HepG2 (cell line): ENCODE measurements at regions not wholly inside any gene's neighbourhood (a gene's known extent, or its start where the extent isn't known, plus 50 kb on each side); places are given as distances from the start of the nearest gene placed in this dataset.

Experiments
- ATAC-seq: fragments of 200-7000 bp; cut with Tn5 transposase; 3 replicates; pipeline ENCODE4 v1.9.1; 2020; ENCODE audit warnings: mild to moderate bottlenecking, moderate library complexity
- BruUV-seq: library from RNA; stranded (reverse); fragments of 400-500 nt; replicated peaks from 2 replicates; lab custom pipeline; 2021; lab: Mats Ljungman, UMichigan
- CTCF ChIA-PET: fragments of 300-600 bp; formaldehyde crosslinking; extraction: SDS; loops from one replicate; lab custom pipeline; 2021; ENCODE audit warnings: low total read pairs, inconsistent platforms, low intra/inter-chr PET ratio; lab: Yijun Ruan, JAX
- POLR2A ChIA-PET: fragments of 350-600 bp; sonication (Branson Sonifier 250); formaldehyde crosslinking; loops from one replicate; lab custom pipeline; 2020; ENCODE audit warnings: antibody characterized with exemption, inconsistent platforms; lab: Yijun Ruan, JAX
- DNase-seq: peaks from one replicate; pipeline ENCODE4 v3.0.0-alpha.2; 2015; ENCODE audit warnings: low spot score
- FAIRE-seq: peaks from 3 replicates; lab custom pipeline; 2011; peaks lifted over from hg19 to GRCh38; lab: Jason Lieb, UNC
- H2AFZ ChIP-seq: one replicate; pipeline ENCODE4 v1.6.1; 2011; ENCODE audit warnings: low read length, inconsistent platforms
- H3K27ac ChIP-seq: fragments of 300-600 bp; 3 replicates; pipeline ENCODE4 v1.8.0; 2011; ENCODE audit warnings: mixed run types, mild to moderate bottlenecking, mixed read lengths, low read length, inconsistent platforms; ENCODE audit not compliant: insufficient read depth; ENCODE audit errors: extremely low read length
- H3K27me3 ChIP-seq, 2 experiments: fragments of 200-600 bp in 1 of 2; 2 replicates in 1 of 2; 3 replicates in 1 of 2; pipeline versions ENCODE4 v1.6.0 to v1.8.0; 2011; ENCODE audit warnings: low read length in 2 of 2, mild to moderate bottlenecking in 2 of 2, moderate library complexity in 2 of 2, inconsistent platforms in 1 of 2; ENCODE audit not compliant: insufficient read depth in 2 of 2, control insufficient read depth in 1 of 2
- H3K36me3 ChIP-seq, 2 experiments: fragments of 200-600 bp in 1 of 2; replicated peaks in 1 of 2; 2 replicates in 1 of 2; 3 replicates in 1 of 2; pipeline versions ENCODE4 v1.5.1 to v1.8.0; 2011; ENCODE audit warnings: low read length in 2 of 2, inconsistent platforms in 1 of 2; ENCODE audit not compliant: insufficient read depth in 2 of 2, control insufficient read depth in 1 of 2
- H3K4me1 ChIP-seq: 2 replicates; pipeline ENCODE4 v1.5.1; 2012; ENCODE audit warnings: low read length, inconsistent platforms; ENCODE audit not compliant: insufficient read depth
- H3K4me2 ChIP-seq: 2 replicates; pipeline ENCODE4 v1.6.0; 2011; ENCODE audit warnings: low read depth, low read length, inconsistent platforms
- H3K4me3 ChIP-seq, 3 experiments: fragments of 200-600 bp in 1 of 3; sonication (generic), shearing (Covaris generic) in 1 of 3; replicated peaks in 1 of 3; 2 replicates each; pipeline ENCODE4 v1.5.1; 2011 to 2016; ENCODE audit warnings: low read length in 3 of 3, inconsistent platforms in 2 of 3, low read depth in 2 of 3, mild to moderate bottlenecking in 2 of 3, control low read depth in 1 of 3, mixed read lengths in 1 of 3; ENCODE audit not compliant: insufficient read depth in 1 of 3
- H3K79me2 ChIP-seq: one replicate; pipeline ENCODE4 v1.6.1; 2011; ENCODE audit warnings: low read length, inconsistent platforms; ENCODE audit not compliant: insufficient read depth
- H3K9ac ChIP-seq: 2 replicates; pipeline ENCODE4 v1.6.0; 2011; ENCODE audit warnings: mild to moderate bottlenecking, low read depth, low read length, inconsistent platforms; ENCODE audit not compliant: insufficient read depth
- H3K9me3 ChIP-seq: 2 replicates; pipeline ENCODE4 v1.5.1; 2012; ENCODE audit warnings: mild to moderate bottlenecking, low read length
- H4K20me1 ChIP-seq: 2 replicates; pipeline ENCODE4 v1.6.0; 2011; ENCODE audit warnings: inconsistent platforms, mild to moderate bottlenecking, low read length, moderate library complexity; ENCODE audit not compliant: insufficient read depth
- EHMT2 ChIP-seq: fragments of 200-600 bp; sonication (generic); IDR thresholded peaks from 2 replicates; pipeline ENCODE4 v1.7.0; 2017; ENCODE audit warnings: antibody characterized with exemption, low read depth, low read length, borderline replicate concordance
- KLF6 ChIP-seq: IDR thresholded peaks from 2 replicates; pipeline ENCODE4 v1.8.0; 2016; ENCODE audit warnings: missing biosample characterization, missing genetic modification reagents
- NFYC ChIP-seq: IDR thresholded peaks from 2 replicates; pipeline ENCODE4 v1.6.1; 2016; ENCODE audit warnings: missing genetic modification reagents, missing compliant biosample characterization
- SNAPC2 ChIP-seq: sonication (generic); formaldehyde crosslinking; IDR thresholded peaks from 2 replicates; pipeline ENCODE4 v1.8.1; 2022; ENCODE audit warnings: mild to moderate bottlenecking, missing genetic modification reagents
- ZNF282 ChIP-seq: fragments of 450-650 bp; IDR thresholded peaks from 2 replicates; pipeline ENCODE4 v1.6.1; 2018; ENCODE audit not compliant: partially characterized antibody
- ZNF614 ChIP-seq: IDR thresholded peaks from 2 replicates; pipeline ENCODE4 v1.6.1; 2018; ENCODE audit warnings: missing biosample characterization, missing genetic modification reagents, inconsistent platforms, borderline replicate concordance
- ZNF660 ChIP-seq: sonication (generic); formaldehyde crosslinking; IDR thresholded peaks from 2 replicates; pipeline ENCODE4 v1.5.1; 2020; ENCODE audit warnings: mild to moderate bottlenecking, low read depth, missing genetic modification reagents, borderline replicate concordance
- WGBS: methylation state at CpG from one replicate; pipeline ENCODE4 v1.1.6; 2017; ENCODE audit warnings: low lambda C conversion rate; 5-methylcytosine and 5-hydroxymethylcytosine counted together
- in situ Hi-C: cut with HindIII; loops from 2 replicates; pipeline ENCODE4 v1.10.0; 2017; ENCODE audit warnings: low pct_unique_long_range_greater_than_20kb; ENCODE audit not compliant: extremely low pct_ligation_motif_present
- intact Hi-C: fragments of 100-400 bp; cut with micrococcal nuclease; formaldehyde crosslinking; loops from one replicate; pipeline ENCODE4 v1.10.0; 2022; ENCODE audit not compliant: unreplicated experiment
- TF ChIP-seq, protein P1 (sequence below): sonication (generic); formaldehyde crosslinking; IDR thresholded peaks from 2 replicates; pipeline ENCODE4 v1.4.0; 2020; ENCODE audit warnings: mild to moderate bottlenecking, missing genetic modification reagents

- POLR2A ChIA-PET = no interaction called here
- H3K4me2 ChIP-seq = no peak overlapping the region
- no peaks in the 10 kb centered on the region for H3K27me3 ChIP-seq
- in situ Hi-C loops = no loop called here
- no peaks in the 10 kb centered on the region for H4K20me1 ChIP-seq
- no peak for TF ChIP-seq KLF6 (CRISPR knock-in tag)
- no peak for TF ChIP-seq NFYC (CRISPR knock-in tag)
- TF ChIP-seq EHMT2 = no peak
- TF ChIP-seq ZNF660 (CRISPR knock-in tag) = no peak
- TF ChIP-seq SNAPC2 (CRISPR knock-in tag) = no peak
- TF ChIP-seq ZNF614 (CRISPR knock-in tag) = no peak
- intact Hi-C loops = no loop called here
- no peak overlapping the region for H3K27ac ChIP-seq
- H3K79me2 ChIP-seq = no peaks in the 10 kb centered on the region
- no peak for FAIRE-seq
- H3K9ac ChIP-seq = no peak overlapping the region
- no peaks in the 10 kb centered on the region for H3K36me3 ChIP-seq
- H3K4me1 ChIP-seq = peaks cover 9% of the 10 kb centered on the region
- WGBS = 92% methylated on average over 9 of the region's 12 CpGs
- CTCF ChIA-PET = no interaction called here
- no TSS peak for BruUV-seq
- H2AFZ ChIP-seq = no peak overlapping the region
- DNase-seq = no peak
- ATAC-seq = no peak
- no peak overlapping the region for H3K4me3 ChIP-seq
- H3K9me3 ChIP-seq = no peaks in the 10 kb centered on the region
These were observed 208.3 kb downstream of the FOXO1 start for GRCh38 chr13:40457929-40458719.

DNA sequence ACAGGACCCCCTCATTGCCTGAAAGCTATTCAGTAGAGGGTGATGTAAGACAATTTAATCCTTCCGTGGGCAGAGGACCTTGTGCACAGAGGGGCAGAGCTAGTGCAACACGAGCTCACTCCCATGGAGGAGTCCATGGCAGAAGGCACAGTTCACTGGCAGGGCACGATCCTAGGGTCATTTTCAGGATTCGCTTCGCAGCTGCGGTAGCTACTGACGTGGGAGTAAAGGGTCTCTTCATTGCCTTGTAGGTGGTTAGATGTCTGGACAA is 207.8 kb downstream of the FOXO1 start:
- Histone ChIP-seq H3K4me2 (no peak overlapping the region), H3K4me1 (peaks cover 3% of the 10 kb centered on the region), H4K20me1 (no peaks in the 10 kb centered on the region), H3K4me3 (no peak overlapping the region), H2AFZ (no peak overlapping the region), H3K36me3 (no peaks in the 10 kb centered on the region), H3K27ac (no peak overlapping the region), H3K9ac (no peak overlapping the region), H3K9me3 (no peaks in the 10 kb centered on the region), H3K27me3 (no peaks in the 10 kb centered on the region), H3K79me2 (no peaks in the 10 kb centered on the region)
- ATAC-seq (no peak), FAIRE-seq (no peak), DNase-seq (no peak)
- intact Hi-C loops = no loop called here
- ChIA-PET CTCF (no interaction called here), POLR2A (no interaction called here)
- no TSS peak for BruUV-seq
- in situ Hi-C loops = no loop called here
- WGBS = 76% methylated on average over 7 of the region's 7 CpGs
- TF ChIP-seq, protein P1, sequence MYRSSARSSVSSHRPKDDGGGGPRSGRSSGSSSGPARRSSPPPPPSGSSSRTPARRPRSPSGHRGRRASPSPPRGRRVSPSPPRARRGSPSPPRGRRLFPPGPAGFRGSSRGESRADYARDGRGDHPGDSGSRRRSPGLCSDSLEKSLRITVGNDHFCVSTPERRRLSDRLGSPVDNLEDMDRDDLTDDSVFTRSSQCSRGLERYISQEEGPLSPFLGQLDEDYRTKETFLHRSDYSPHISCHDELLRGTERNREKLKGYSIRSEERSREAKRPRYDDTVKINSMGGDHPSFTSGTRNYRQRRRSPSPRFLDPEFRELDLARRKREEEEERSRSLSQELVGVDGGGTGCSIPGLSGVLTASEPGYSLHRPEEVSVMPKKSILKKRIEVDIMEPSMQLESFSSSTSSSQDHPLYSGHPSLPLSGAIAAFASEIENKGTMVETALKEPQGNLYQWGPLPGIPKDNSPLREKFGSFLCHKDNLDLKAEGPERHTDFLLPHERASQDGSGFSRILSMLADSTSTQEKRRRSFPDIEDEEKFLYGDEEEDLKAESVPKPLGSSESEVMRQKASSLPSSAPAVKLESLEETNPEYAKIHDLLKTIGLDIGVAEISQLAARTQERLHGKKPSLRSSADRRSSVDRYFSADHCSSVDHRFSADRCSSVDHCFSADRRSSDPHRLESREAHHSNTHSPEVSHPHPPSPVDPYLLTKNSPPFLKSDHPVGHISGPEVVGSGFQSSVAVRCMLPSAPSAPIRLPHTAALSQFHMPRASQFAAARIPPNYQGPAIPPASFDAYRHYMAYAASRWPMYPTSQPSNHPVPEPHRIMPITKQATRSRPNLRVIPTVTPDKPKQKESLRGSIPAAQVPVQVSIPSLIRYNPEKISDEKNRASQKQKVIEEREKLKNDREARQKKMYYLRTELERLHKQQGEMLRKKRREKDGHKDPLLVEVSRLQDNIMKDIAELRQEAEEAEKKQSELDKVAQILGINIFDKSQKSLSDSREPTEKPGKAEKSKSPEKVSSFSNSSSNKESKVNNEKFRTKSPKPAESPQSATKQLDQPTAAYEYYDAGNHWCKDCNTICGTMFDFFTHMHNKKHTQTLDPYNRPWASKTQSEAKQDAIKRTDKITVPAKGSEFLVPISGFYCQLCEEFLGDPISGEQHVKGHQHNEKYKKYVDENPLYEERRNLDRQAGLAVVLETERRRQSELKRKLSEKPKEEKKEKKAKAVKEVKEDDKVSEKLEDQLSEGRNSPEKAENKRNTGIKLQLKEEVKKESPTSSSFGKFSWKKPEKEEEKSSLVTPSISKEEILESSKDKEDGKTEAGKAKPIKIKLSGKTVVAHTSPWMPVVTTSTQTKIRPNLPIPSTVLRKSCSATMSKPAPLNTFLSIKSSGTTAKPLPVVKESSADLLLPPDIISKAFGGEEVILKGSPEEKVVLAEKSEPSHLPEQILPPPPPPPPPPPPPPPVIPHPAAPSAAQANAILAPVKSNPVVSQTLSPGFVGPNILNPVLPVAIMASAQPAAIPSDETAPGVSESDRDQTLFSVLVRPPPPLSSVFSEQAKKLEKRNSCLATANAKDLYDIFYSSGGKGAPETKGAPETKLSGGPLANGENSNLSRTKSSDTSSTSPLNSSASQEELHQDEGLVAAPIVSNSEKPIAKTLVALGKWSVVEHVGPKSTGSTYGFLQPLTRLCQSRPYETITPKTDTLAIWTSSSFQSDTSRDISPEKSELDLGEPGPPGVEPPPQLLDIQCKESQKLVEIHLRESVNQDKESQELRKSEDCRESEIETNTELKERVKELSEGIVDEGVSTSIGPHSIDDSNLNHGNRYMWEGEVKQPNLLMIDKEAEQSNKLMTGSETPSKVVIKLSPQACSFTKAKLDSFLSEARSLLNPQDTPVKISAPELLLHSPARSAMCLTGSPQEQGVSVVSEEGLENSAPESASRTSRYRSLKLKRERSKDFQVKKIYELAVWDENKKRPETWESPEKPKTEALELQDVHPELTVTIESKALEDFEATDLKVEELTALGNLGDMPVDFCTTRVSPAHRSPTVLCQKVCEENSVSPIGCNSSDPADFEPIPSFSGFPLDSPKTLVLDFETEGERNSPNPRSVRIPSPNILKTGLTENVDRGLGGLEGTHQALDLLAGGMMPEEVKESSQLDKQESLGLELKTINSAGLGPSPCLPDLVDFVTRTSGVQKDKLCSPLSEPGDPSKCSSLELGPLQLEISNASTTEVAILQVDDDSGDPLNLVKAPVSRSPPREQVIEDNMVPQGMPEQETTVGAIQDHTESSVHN = no peak
- no peak for TF ChIP-seq ZNF282
